ENCODE measurements at regions not wholly inside any gene's neighbourhood (a gene's known extent, or its start where the extent isn't known, plus 50 kb on each side); places are given as distances from the start of the nearest gene placed in this dataset.

GRCh38 chr7:131212114-131212513 is 115.6 kb upstream of the MKLN1 start:
- H3K4me3 ChIP-seq (ENCODE audit: low read depth, low read length) = no peak overlapping the region
- DNase-seq (ENCODE audit: low read depth) = peak; percentile 52

GRCh38 chr7:131218727-131219128 is 108.9 kb upstream of the MKLN1 start:
- TF ChIP-seq, protein P1, sequence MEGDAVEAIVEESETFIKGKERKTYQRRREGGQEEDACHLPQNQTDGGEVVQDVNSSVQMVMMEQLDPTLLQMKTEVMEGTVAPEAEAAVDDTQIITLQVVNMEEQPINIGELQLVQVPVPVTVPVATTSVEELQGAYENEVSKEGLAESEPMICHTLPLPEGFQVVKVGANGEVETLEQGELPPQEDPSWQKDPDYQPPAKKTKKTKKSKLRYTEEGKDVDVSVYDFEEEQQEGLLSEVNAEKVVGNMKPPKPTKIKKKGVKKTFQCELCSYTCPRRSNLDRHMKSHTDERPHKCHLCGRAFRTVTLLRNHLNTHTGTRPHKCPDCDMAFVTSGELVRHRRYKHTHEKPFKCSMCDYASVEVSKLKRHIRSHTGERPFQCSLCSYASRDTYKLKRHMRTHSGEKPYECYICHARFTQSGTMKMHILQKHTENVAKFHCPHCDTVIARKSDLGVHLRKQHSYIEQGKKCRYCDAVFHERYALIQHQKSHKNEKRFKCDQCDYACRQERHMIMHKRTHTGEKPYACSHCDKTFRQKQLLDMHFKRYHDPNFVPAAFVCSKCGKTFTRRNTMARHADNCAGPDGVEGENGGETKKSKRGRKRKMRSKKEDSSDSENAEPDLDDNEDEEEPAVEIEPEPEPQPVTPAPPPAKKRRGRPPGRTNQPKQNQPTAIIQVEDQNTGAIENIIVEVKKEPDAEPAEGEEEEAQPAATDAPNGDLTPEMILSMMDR (conservative IDR thresholded peaks at IDR 0.05; ENCODE audit: low read depth, low read length) = no peak
- DNase-seq (ENCODE audit: low read depth) = no peak
- no peak overlapping the region for H3K4me3 ChIP-seq (ENCODE audit: low read depth, low read length)

More at GRCh38 chr7:131212114-131212513, 115.6 kb upstream of the MKLN1 start:
- TF ChIP-seq, protein P1 (conservative IDR thresholded peaks at IDR 0.05; ENCODE audit: low read depth, low read length) = no peak

- DNase-seq (ENCODE audit: low read depth) = no peak
- no peak overlapping the region for H3K4me3 ChIP-seq (ENCODE audit: low read depth, low read length)
- TF ChIP-seq, protein P1 (conservative IDR thresholded peaks at IDR 0.05; ENCODE audit: low read depth, low read length) = no peak
Observed at GRCh38 chr7:131219312-131220041, 108.2 kb upstream of the MKLN1 start.

DNA sequence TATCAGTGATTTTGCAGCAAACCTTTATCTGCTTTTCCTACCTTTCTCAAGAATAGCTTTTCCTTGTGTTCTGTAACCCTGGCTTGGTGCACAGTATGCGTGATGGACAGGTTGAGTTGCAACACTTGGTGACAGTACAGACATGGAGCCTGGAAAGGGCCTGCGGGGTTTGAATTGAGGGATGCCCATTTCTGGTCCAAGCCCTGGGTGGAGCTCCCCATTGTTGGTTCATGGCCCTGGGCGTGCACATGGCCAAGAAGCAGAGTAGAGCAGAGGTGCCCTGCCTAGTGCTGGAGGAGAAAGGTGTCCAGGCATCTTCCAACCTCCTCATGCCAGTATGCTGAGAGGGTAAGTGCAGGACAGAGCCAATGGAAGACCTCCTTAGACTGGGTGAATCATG is 106.6 kb upstream of the MKLN1 start:
- DNase-seq (ENCODE audit: low read depth) = no peak
- no peak overlapping the region for H3K4me3 ChIP-seq (ENCODE audit: low read depth, low read length)
- TF ChIP-seq, protein P1 (conservative IDR thresholded peaks at IDR 0.05; ENCODE audit: low read depth, low read length) = no peak

GRCh38 chr7:131222171-131222570 is 105.5 kb upstream of the MKLN1 start:
- TF ChIP-seq, protein P1 (conservative IDR thresholded peaks at IDR 0.05; ENCODE audit: low read depth, low read length) = peak; percentile 21
- H3K4me3 ChIP-seq (ENCODE audit: low read depth, low read length) = no peak overlapping the region
- no peak for DNase-seq (ENCODE audit: low read depth)

GRCh38 chr7:131223151-131223550 is 104.5 kb upstream of the MKLN1 start:
- no peak overlapping the region for H3K4me3 ChIP-seq (ENCODE audit: low read depth, low read length)
- TF ChIP-seq, protein P1 (conservative IDR thresholded peaks at IDR 0.05; ENCODE audit: low read depth, low read length) = no peak
- DNase-seq (ENCODE audit: low read depth) = no peak

- no peak for DNase-seq (ENCODE audit: low read depth)
- TF ChIP-seq, protein P1 (conservative IDR thresholded peaks at IDR 0.05; ENCODE audit: low read depth, low read length) = no peak
- no peak overlapping the region for H3K4me3 ChIP-seq (ENCODE audit: low read depth, low read length)
Observed at GRCh38 chr7:131224996-131225395, 102.7 kb upstream of the MKLN1 start.
